Neural progenitor cell (in vitro differentiated cells): ENCODE measurements at regions not wholly inside any gene's neighbourhood (a gene's known extent, or its start where the extent isn't known, plus 50 kb on each side); places are given as distances from the start of the nearest gene placed in this dataset.

Experiments
- EZH2 ChIP-seq: fragments of 200-600 bp; sonication (generic); IDR thresholded peaks from 2 replicates; pipeline ENCODE4 v1.6.1; 2017; ENCODE audit warnings: antibody characterized with exemption, mild to moderate bottlenecking, moderate library complexity
- EZH2phosphoT487 ChIP-seq: fragments of 200-600 bp; sonication (generic); IDR thresholded peaks from 2 replicates; pipeline ENCODE4 v1.6.1; 2017; ENCODE audit warnings: antibody characterized with exemption
- TF ChIP-seq, protein P1 (sequence below): fragments of 200-600 bp; sonication (generic); IDR thresholded peaks from 2 replicates; pipeline ENCODE4 v1.5.1; 2017; ENCODE audit warnings: antibody characterized with exemption, mild to moderate bottlenecking

DNA sequence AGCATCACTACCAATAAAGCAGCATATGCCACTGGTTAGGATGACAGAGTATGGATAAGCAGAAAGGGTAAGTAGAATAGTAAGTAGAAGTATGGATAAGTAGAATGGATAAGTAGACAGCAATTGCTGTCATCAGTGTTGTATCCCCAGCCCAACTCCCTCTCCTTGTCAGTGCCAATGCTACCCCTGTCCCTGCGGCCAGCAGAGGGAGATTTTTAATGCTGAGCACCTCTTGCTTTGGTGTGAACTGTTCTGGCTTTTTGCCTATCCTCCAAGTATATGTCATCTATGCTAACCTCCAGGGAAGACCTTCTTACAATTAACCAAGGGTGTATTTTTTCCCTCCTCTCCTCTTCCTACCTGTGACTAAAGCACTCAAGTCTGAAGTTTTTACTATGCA lies 136.7 kb upstream of the SPHKAP start:
- TF ChIP-seq, protein P1, sequence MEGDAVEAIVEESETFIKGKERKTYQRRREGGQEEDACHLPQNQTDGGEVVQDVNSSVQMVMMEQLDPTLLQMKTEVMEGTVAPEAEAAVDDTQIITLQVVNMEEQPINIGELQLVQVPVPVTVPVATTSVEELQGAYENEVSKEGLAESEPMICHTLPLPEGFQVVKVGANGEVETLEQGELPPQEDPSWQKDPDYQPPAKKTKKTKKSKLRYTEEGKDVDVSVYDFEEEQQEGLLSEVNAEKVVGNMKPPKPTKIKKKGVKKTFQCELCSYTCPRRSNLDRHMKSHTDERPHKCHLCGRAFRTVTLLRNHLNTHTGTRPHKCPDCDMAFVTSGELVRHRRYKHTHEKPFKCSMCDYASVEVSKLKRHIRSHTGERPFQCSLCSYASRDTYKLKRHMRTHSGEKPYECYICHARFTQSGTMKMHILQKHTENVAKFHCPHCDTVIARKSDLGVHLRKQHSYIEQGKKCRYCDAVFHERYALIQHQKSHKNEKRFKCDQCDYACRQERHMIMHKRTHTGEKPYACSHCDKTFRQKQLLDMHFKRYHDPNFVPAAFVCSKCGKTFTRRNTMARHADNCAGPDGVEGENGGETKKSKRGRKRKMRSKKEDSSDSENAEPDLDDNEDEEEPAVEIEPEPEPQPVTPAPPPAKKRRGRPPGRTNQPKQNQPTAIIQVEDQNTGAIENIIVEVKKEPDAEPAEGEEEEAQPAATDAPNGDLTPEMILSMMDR = peak; percentile 67
- no peak for TF ChIP-seq EZH2phosphoT487
- TF ChIP-seq EZH2 = no peak
